NCI-H524 (cell line): ENCODE measurements at regions not wholly inside any gene's neighbourhood (a gene's known extent, or its start where the extent isn't known, plus 50 kb on each side); places are given as distances from the start of the nearest gene placed in this dataset.

Experiments
- DNase-seq, 2 experiments: peaks; one replicate each; lab custom pipeline; 2025; lab: John Stamatoyannopoulos, UW

- DNase-seq = no peak
Observed at GRCh38 chr13:20351281-20352022, 119.3 kb upstream of the GJB6 start.

GRCh38 chr13:20350819-20351218, 118.7 kb upstream of the GJB6 start:
- DNase-seq = no peak

GRCh38 chr13:20350382-20350763, 118.3 kb upstream of the GJB6 start:
- no peak for DNase-seq

GRCh38 chr13:20349564-20350381, 117.7 kb upstream of the GJB6 start:
- no peak for DNase-seq

GRCh38 chr13:20348645-20349408, 116.7 kb upstream of the GJB6 start:
- no peak for DNase-seq

GRCh38 chr13:20348018-20348417, 115.9 kb upstream of the GJB6 start:
- no peak for DNase-seq

- DNase-seq = no peak
Observed at GRCh38 chr13:20344836-20345490, 112.8 kb upstream of the GJB6 start.

- DNase-seq = no peak
Observed at GRCh38 chr13:20342311-20342710, 110.2 kb upstream of the GJB6 start.

- DNase-seq = peak in 1 of 2 experiments; percentile 13
Observed at GRCh38 chr13:20340759-20341171, 108.6 kb upstream of the GJB6 start.

- no peak for DNase-seq
Observed at GRCh38 chr13:20340136-20340758, 108.1 kb upstream of the GJB6 start.

- no peak for DNase-seq
Observed at GRCh38 chr13:20337884-20338551, 105.9 kb upstream of the GJB6 start.

GRCh38 chr13:20336761-20337160, 104.6 kb upstream of the GJB6 start:
- DNase-seq = no peak

- DNase-seq = no peak
Observed at GRCh38 chr13:20334309-20334708, 102.2 kb upstream of the GJB6 start.

GRCh38 chr13:20332361-20333096, 100.4 kb upstream of the GJB6 start:
- DNase-seq = peak in 1 of 2 experiments; percentile 26

- no peak for DNase-seq
Observed at GRCh38 chr13:20331949-20332348, 99.8 kb upstream of the GJB6 start.

- DNase-seq = no peak
Observed at GRCh38 chr13:20331419-20331818, 99.3 kb upstream of the GJB6 start.

- DNase-seq = no peak
Observed at GRCh38 chr13:20326809-20327208, 94.7 kb upstream of the GJB6 start.

- DNase-seq = no peak
Observed at GRCh38 chr13:20326276-20326675, 94.2 kb upstream of the GJB6 start.

- DNase-seq = no peak
Observed at GRCh38 chr13:20320885-20321284, 88.8 kb upstream of the GJB6 start.

- DNase-seq = peak in 1 of 2 experiments; percentile 52
Observed at GRCh38 chr13:20313896-20314295, 81.8 kb upstream of the GJB6 start.
